SK-N-SH (cell line): ENCODE measurements at regions not wholly inside any gene's neighbourhood (a gene's known extent, or its start where the extent isn't known, plus 50 kb on each side); places are given as distances from the start of the nearest gene placed in this dataset.

Experiments used
- CTCF ChIA-PET: fragments of 300-600, 350-600 bp; formaldehyde crosslinking; extraction: SDS; loops from one replicate; lab custom pipeline; 2021; lab: Yijun Ruan, JAX
- POLR2A ChIA-PET: fragments of 350-600 bp; sonication (Branson Sonifier 250); formaldehyde crosslinking; extraction: SDS; loops from one replicate; lab custom pipeline; 2020; ENCODE audit warnings: antibody characterized with exemption, inconsistent platforms; lab: Yijun Ruan, JAX
- DNase-seq: peaks from one replicate; pipeline ENCODE4 v3.0.0; 2012
- H2AFZ ChIP-seq: fragments of 200-600 bp; sonication (generic); 2 replicates; pipeline ENCODE4 v1.8.1; 2016; ENCODE audit warnings: antibody characterized with exemption, mild to moderate bottlenecking, low read depth
- H3F3A ChIP-seq: fragments of 200-600 bp; sonication (generic); replicated peaks from 2 replicates; pipeline ENCODE3; 2016; ENCODE audit warnings: antibody characterized with exemption, mild to moderate bottlenecking; ENCODE audit not compliant: insufficient read depth
- H3K27ac ChIP-seq, 2 experiments: fragments of 200-500 bp in 1 of 2; fragments of 200-600 bp in 1 of 2; sonication (Bioruptor generic) in 1 of 2; sonication (generic), shearing (Covaris generic) in 1 of 2; 2 replicates each; pipeline versions ENCODE4 v1.5.1 to v1.6.1; 2014 to 2016; ENCODE audit warnings: low read depth in 2 of 2, inconsistent platforms in 1 of 2, low read length in 1 of 2, mild to moderate bottlenecking in 1 of 2, mixed read lengths in 1 of 2
- H3K27me3 ChIP-seq: fragments of 200-600 bp; sonication (generic), shearing (Covaris generic); 2 replicates; pipeline ENCODE4 v1.6.1; 2016; ENCODE audit warnings: mixed run types; ENCODE audit not compliant: insufficient read depth
- H3K36me3 ChIP-seq, 2 experiments: fragments of 200-500 bp in 1 of 2; fragments of 200-600 bp in 1 of 2; sonication (Bioruptor generic) in 1 of 2; sonication (generic) in 1 of 2; replicated peaks in 1 of 2; 2 replicates each; pipeline versions ENCODE3 to v1.5.1; 2014 to 2016; ENCODE audit warnings: low read length in 1 of 2, mild to moderate bottlenecking in 1 of 2; ENCODE audit not compliant: insufficient read depth in 2 of 2, control insufficient read depth in 1 of 2
- H3K4me1 ChIP-seq, 2 experiments: fragments of 200-500 bp in 1 of 2; fragments of 200-600 bp in 1 of 2; sonication (Bioruptor generic) in 1 of 2; sonication (generic), shearing (Covaris generic) in 1 of 2; 2 replicates each; pipeline versions ENCODE4 v1.5.1 to v1.6.1; 2014 to 2016; ENCODE audit warnings: low read depth in 1 of 2, low read length in 1 of 2, mixed run types in 1 of 2; ENCODE audit not compliant: insufficient read depth in 2 of 2, control insufficient read depth in 1 of 2
- H3K4me2 ChIP-seq: fragments of 200-600 bp; sonication (generic), shearing (Covaris generic); 2 replicates; pipeline ENCODE4 v1.6.1; 2017; ENCODE audit warnings: mixed run types
- H3K4me3 ChIP-seq, 2 experiments: fragments of 200-500 bp in 1 of 2; fragments of 200-600 bp in 1 of 2; sonication (Bioruptor generic) in 1 of 2; sonication (generic), shearing (Covaris generic) in 1 of 2; 2 replicates each; pipeline versions ENCODE4 v1.5.1 to v1.8.1; 2014 to 2016; ENCODE audit warnings: low read depth in 2 of 2, inconsistent platforms in 1 of 2, low read length in 1 of 2, mild to moderate bottlenecking in 1 of 2, mixed read lengths in 1 of 2, moderate library complexity in 1 of 2
- H3K79me2 ChIP-seq: fragments of 200-600 bp; sonication (generic); 2 replicates; pipeline ENCODE4 v1.8.1; 2017; ENCODE audit warnings: mild to moderate bottlenecking; ENCODE audit not compliant: insufficient read depth
- H3K9ac ChIP-seq: fragments of 200-600 bp; sonication (generic); 2 replicates; pipeline ENCODE4 v1.6.1; 2017; ENCODE audit warnings: mixed run types
- H3K9me2 ChIP-seq: fragments of 200-600 bp; sonication (generic); 2 replicates; pipeline ENCODE4 v1.6.1; 2017; ENCODE audit warnings: mixed run types
- H3K9me3 ChIP-seq: fragments of 200-600 bp; sonication (generic); 2 replicates; pipeline ENCODE4 v1.6.1; 2017; ENCODE audit warnings: mixed run types, mild to moderate bottlenecking, moderate library complexity
- H4K20me1 ChIP-seq: fragments of 200-600 bp; sonication (generic); 2 replicates; pipeline ENCODE4 v1.6.1; 2017; ENCODE audit warnings: mild to moderate bottlenecking, mixed run types; ENCODE audit not compliant: insufficient read depth
- ELF1 ChIP-seq: IDR thresholded peaks from 2 replicates; pipeline ENCODE4 v1.4.0; 2012
- EP300 ChIP-seq, 2 experiments: IDR thresholded peaks; 2 replicates each; pipeline versions ENCODE4 v1.4.0 to v1.6.1; 2012; ENCODE audit warnings: borderline replicate concordance in 1 of 2, low read depth in 1 of 2, low read length in 1 of 2
- FOSL2 ChIP-seq: IDR thresholded peaks from 2 replicates; pipeline ENCODE4 v1.4.0; 2012; ENCODE audit warnings: low read depth, mild to moderate bottlenecking, moderate library complexity, borderline replicate concordance
- FOXM1 ChIP-seq: IDR thresholded peaks from 2 replicates; pipeline ENCODE4 v1.4.0; 2012; ENCODE audit warnings: low read depth, mild to moderate bottlenecking
- JUND ChIP-seq: IDR thresholded peaks from 2 replicates; pipeline ENCODE4 v1.4.0; 2012
- MEF2A ChIP-seq: IDR thresholded peaks from 2 replicates; pipeline ENCODE4 v1.4.0; 2012; ENCODE audit warnings: low read depth, borderline replicate concordance
- MXI1 ChIP-seq: IDR thresholded peaks from 2 replicates; pipeline ENCODE4 v1.6.1; 2012; ENCODE audit warnings: mild to moderate bottlenecking, low read depth, low read length, improper control_type of control experiment
- NFIC ChIP-seq: IDR thresholded peaks from 2 replicates; pipeline ENCODE4 v1.4.0; 2012; ENCODE audit warnings: borderline replicate concordance
- POLR2AphosphoS5 ChIP-seq: IDR thresholded peaks from 2 replicates; pipeline ENCODE4 v1.6.1; 2012; ENCODE audit warnings: low read depth, low read length
- RAD21 ChIP-seq: IDR thresholded peaks from 2 replicates; pipeline ENCODE4 v1.6.1; 2012; ENCODE audit warnings: mild to moderate bottlenecking, low read length
- REST ChIP-seq: IDR thresholded peaks from 2 replicates; pipeline ENCODE4 v1.6.1; 2012; ENCODE audit warnings: mild to moderate bottlenecking, low read depth, low read length, moderate library complexity
- SMC3 ChIP-seq: IDR thresholded peaks from 2 replicates; pipeline ENCODE4 v1.6.1; 2012; ENCODE audit warnings: low read depth, low read length, improper control_type of control experiment
- TCF12 ChIP-seq: IDR thresholded peaks from 2 replicates; pipeline ENCODE4 v1.4.0; 2012
- TEAD4 ChIP-seq: IDR thresholded peaks from 2 replicates; pipeline ENCODE4 v1.4.0; 2012; ENCODE audit warnings: mild to moderate bottlenecking, borderline replicate concordance; ENCODE audit not compliant: insufficient read depth
- WGBS: methylation state at CpG from one replicate; pipeline ENCODE4 v1.1.6; 2017; ENCODE audit warnings: low lambda C conversion rate; 5-methylcytosine and 5-hydroxymethylcytosine counted together
- TF ChIP-seq, protein P1 (sequence below): IDR thresholded peaks from 2 replicates; pipeline ENCODE4; 2012
- TF ChIP-seq, protein P2 (sequence below): IDR thresholded peaks from 2 replicates; pipeline ENCODE4 v1.4.0; 2012; ENCODE audit warnings: low read depth

- CTCF ChIA-PET: no interaction called here
- POLR2A ChIA-PET: no interaction called here
- no peaks in the 10 kb centered on the region for H3K9me2 ChIP-seq
- peaks cover 8% of the 10 kb centered on the region for H3F3A ChIP-seq
- 33% methylated on average over 2 of the region's 2 CpGs for WGBS
- no peak overlapping the region for H3K4me2 ChIP-seq
- no peak overlapping the region for H3K4me3 ChIP-seq
- no peaks in the 10 kb centered on the region for H3K36me3 ChIP-seq
- H3K9me3 ChIP-seq: no peaks in the 10 kb centered on the region
- H3K79me2 ChIP-seq: no peaks in the 10 kb centered on the region
- TF ChIP-seq, protein P1, sequence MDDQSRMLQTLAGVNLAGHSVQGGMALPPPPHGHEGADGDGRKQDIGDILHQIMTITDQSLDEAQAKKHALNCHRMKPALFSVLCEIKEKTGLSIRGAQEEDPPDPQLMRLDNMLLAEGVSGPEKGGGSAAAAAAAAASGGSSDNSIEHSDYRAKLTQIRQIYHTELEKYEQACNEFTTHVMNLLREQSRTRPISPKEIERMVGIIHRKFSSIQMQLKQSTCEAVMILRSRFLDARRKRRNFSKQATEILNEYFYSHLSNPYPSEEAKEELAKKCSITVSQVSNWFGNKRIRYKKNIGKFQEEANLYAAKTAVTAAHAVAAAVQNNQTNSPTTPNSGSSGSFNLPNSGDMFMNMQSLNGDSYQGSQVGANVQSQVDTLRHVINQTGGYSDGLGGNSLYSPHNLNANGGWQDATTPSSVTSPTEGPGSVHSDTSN: no peak
- peak; percentile 31 for TF ChIP-seq TCF12
- TF ChIP-seq POLR2AphosphoS5: no peak
- TF ChIP-seq FOSL2: peak; percentile 2; the same call in 1 of the 2 replicates
- TF ChIP-seq FOXM1: no peak
- TF ChIP-seq, all 33 proteins: peak for 2
- H3K27me3 ChIP-seq: no peaks in the 10 kb centered on the region
- H3K4me1 ChIP-seq: peaks cover 0 to 4% of the 10 kb centered on the region in 2 experiments; a peak in 2 of 4 replicates
- H3K27ac ChIP-seq: peak overlapping the region in 1 of 2 experiments; percentile 75; a peak in 2 of 4 replicates
- H2AFZ ChIP-seq: no peak overlapping the region; the same call in 1 of the 2 replicates
- H4K20me1 ChIP-seq: no peaks in the 10 kb centered on the region
- no peak for DNase-seq
- no peak overlapping the region for H3K9ac ChIP-seq
These were observed 987.9 kb downstream of the NTRK3 start for GRCh38 chr15:87268675-87269074.

DNA sequence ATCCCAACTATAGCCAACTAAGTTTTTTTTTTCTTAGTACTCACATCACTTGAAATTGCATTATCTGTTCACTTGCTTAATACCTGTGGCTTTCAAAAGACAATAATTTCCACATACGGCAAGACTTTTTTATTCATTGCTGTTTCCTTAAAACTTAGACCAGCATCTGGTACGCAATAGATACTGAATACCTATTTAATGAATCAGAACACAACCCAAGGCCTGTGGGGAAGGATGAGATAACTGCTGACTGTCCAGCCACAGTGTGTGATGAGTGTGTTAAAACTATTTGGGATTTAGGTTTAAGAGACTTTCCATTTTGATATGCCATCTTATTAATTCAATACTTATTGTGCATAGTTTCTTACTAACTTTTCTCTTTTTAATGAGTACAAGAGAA, 988.7 kb downstream of the NTRK3 start:
- H3K9me3 ChIP-seq: no peaks in the 10 kb centered on the region
- H3K79me2 ChIP-seq: no peaks in the 10 kb centered on the region
- H3K4me2 ChIP-seq: no peak overlapping the region
- TF ChIP-seq FOSL2: peak; percentile 80
- peak; percentile 92 for TF ChIP-seq TCF12
- TF ChIP-seq, protein P1: peak; percentile 46; the same call in 1 of the 2 replicates
- TF ChIP-seq POLR2AphosphoS5: peak; percentile 22; the same call in 1 of the 2 replicates
- TF ChIP-seq MXI1: no peak
- no peak for TF ChIP-seq REST
- peak; percentile 61; the same call in 1 of the 2 replicates for TF ChIP-seq TEAD4
- TF ChIP-seq, protein P2, sequence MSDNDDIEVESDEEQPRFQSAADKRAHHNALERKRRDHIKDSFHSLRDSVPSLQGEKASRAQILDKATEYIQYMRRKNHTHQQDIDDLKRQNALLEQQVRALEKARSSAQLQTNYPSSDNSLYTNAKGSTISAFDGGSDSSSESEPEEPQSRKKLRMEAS: 0 out of 2 replicates have a peak, but pooled peaks have one; percentile 18
- TF ChIP-seq JUND: peak; percentile 90
- peak in 1 of 2 experiments; percentile 83; a peak in 1 of 4 replicates for TF ChIP-seq EP300 (IDR thresholded peaks at IDR 0.05; ENCODE audit: borderline replicate concordance in 1 of 2, low read depth in 1 of 2, low read length in 1 of 2)
- TF ChIP-seq NFIC: peak; percentile 39; the same call in 1 of the 2 replicates
- no peak for TF ChIP-seq SMC3
- no peak for TF ChIP-seq MEF2A
- 0 out of 2 replicates have a peak, but pooled peaks have one; percentile 26 for TF ChIP-seq ELF1
- no peak for TF ChIP-seq RAD21
- TF ChIP-seq FOXM1: 0 out of 2 replicates have a peak, but pooled peaks have one; percentile 34
- H3K4me1 ChIP-seq: peaks cover 0 to 4% of the 10 kb centered on the region in 2 experiments; a peak in 2 of 4 replicates
- no peak overlapping the region for H3K9ac ChIP-seq
- ChIA-PET CTCF (no interaction called here), POLR2A (no interaction called here)
- peak overlapping the region in 1 of 2 experiments; percentile 75; a peak in 2 of 4 replicates for H3K27ac ChIP-seq
- H3K9me2 ChIP-seq: no peaks in the 10 kb centered on the region
- peaks cover 8% of the 10 kb centered on the region for H3F3A ChIP-seq
- 13% methylated on average over 2 of the region's 2 CpGs for WGBS
- DNase-seq: no peak
- H4K20me1 ChIP-seq: no peaks in the 10 kb centered on the region
- no peaks in the 10 kb centered on the region for H3K27me3 ChIP-seq
- no peak overlapping the region; the same call in 1 of the 2 replicates for H2AFZ ChIP-seq
- no peaks in the 10 kb centered on the region for H3K36me3 ChIP-seq
- no peak overlapping the region for H3K4me3 ChIP-seq
